Astrocyte of the cerebellum (primary cell): ENCODE measurements at regions not wholly inside any gene's neighbourhood (a gene's known extent, or its start where the extent isn't known, plus 50 kb on each side); places are given as distances from the start of the nearest gene placed in this dataset.
"Not testable (repeated sequence)": the region's sequence is repeated elsewhere in the genome, so short reads cannot be mapped to it uniquely, and the experiment has no call there.

Source experiments
- DNase-seq: peaks from one replicate; pipeline ENCODE4 v3.0.0-alpha.2; 2011; ENCODE audit warnings: low read depth
- H3K4me3 ChIP-seq: 2 replicates; pipeline ENCODE4 v1.5.1; 2011; ENCODE audit warnings: mild to moderate bottlenecking, low read depth, low read length, moderate library complexity
- CTCF ChIP-seq: IDR thresholded peaks from 2 replicates; pipeline ENCODE4 v1.5.1; 2012; ENCODE audit warnings: low read length, low read depth, moderate library complexity, mild to moderate bottlenecking; ENCODE audit errors: missing control alignments
- in situ Hi-C: cut with HindIII; loops from 2 replicates; pipeline ENCODE4 v1.10.0; 2017; ENCODE audit warnings: low sequenced_read_pairs

- H3K4me3 ChIP-seq: no peak overlapping the region
- DNase-seq: peak; percentile 66
- TF ChIP-seq CTCF: no peak
- in situ Hi-C loops: no loop called here
Measured at GRCh38 chr14:71803539-71804260, 128.5 kb upstream of the RGS6 start.

- no peak for TF ChIP-seq CTCF
- no peak overlapping the region for H3K4me3 ChIP-seq
- no peak for DNase-seq
- in situ Hi-C loops: no loop called here
Measured at GRCh38 chr14:71804992-71805391, 127.2 kb upstream of the RGS6 start.

GRCh38 chr14:71807049-71807448 is 125.2 kb upstream of the RGS6 start:
- in situ Hi-C loops, H3K4me3 ChIP-seq: not testable (repeated sequence)
- DNase-seq: peak; percentile 33

- H3K4me3 ChIP-seq, in situ Hi-C loops, DNase-seq: not testable (repeated sequence)
Measured at GRCh38 chr14:71810800-71811199, 121.4 kb upstream of the RGS6 start.

- H3K4me3 ChIP-seq: no peak overlapping the region
- no peak for DNase-seq
- in situ Hi-C loops: no loop called here
- no peak for TF ChIP-seq CTCF
Measured at GRCh38 chr14:71812693-71813092, 119.5 kb upstream of the RGS6 start.

- in situ Hi-C loops: no loop called here
- no peak for TF ChIP-seq CTCF
- DNase-seq: no peak
- no peak overlapping the region for H3K4me3 ChIP-seq
Measured at GRCh38 chr14:71815110-71815509, 117.1 kb upstream of the RGS6 start.

GRCh38 chr14:71824816-71825215 is 107.4 kb upstream of the RGS6 start:
- in situ Hi-C loops: no loop called here

More at GRCh38 chr14:71824816-71825215, 107.4 kb upstream of the RGS6 start:
- DNase-seq: no peak
- TF ChIP-seq CTCF: no peak
- H3K4me3 ChIP-seq: no peak overlapping the region
